HG03139 (cell line): ENCODE measurements at regions not wholly inside any gene's neighbourhood (a gene's known extent, or its start where the extent isn't known, plus 50 kb on each side); places are given as distances from the start of the nearest gene placed in this dataset.
"Not testable (repeated sequence)": the region's sequence is repeated elsewhere in the genome, so short reads cannot be mapped to it uniquely, and the experiment has no call there.

Experiments used
- ATAC-seq: cut with Tn5 transposase; IDR thresholded peaks from one replicate; pipeline ENCODE4 v1.9.1; 2021; ENCODE audit not compliant: unreplicated experiment

- no peak for ATAC-seq
These were observed 187.4 kb upstream of the GHR start for GRCh38 chr5:42235837-42236236.

DNA sequence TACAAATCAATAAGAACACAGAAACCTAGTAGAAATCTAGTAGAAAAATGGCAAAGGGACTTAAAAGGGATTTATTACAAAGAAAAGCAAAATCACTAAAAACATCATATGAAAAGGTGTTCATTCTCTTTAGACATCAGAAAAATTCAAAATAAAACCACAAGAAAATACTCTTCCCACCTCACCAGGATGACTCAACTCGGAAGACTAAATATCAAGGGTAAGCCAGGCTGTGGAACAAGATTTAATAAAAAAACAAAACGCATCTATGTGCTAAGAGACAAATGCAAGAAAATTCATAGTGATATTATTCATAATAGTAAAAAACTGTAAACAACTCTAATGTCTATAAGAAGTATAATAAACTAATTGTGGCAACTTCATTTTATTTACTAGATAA is 181.6 kb upstream of the GHR start:
- ATAC-seq = no peak

GRCh38 chr5:42242210-42242609 is 181.0 kb upstream of the GHR start:
- no peak for ATAC-seq

DNA sequence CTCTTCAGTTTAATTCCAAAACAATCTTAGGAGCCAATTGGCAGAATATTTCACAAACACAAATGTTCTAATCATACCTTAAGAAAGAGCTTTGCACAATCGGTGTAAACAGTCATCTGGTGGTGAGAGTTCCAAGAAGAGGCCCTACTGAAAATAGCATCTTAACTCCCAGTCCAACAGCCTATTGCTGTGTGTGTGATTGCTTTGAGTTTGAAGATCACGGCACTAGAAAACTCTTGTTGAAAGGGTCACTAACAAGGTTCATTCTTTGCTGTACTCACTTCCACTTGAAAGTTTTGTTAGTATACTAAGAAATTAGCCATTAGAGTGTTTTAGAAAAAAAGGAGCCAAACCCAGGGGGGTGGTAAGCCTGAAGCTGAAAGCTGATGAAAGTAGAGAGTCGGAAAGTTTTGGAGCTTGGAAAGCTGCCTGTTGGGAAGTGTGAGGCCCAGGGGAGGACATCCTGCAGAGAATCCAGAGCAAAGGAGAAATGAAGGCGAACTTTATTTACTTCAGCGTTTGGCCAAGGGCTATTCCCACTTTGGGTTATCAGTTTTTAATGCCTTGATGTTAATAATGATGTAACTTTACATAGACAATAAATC is 180.3 kb upstream of the GHR start:
- no peak for ATAC-seq

- ATAC-seq = no peak
These were observed 170.9 kb upstream of the GHR start for GRCh38 chr5:42252306-42252705.

DNA sequence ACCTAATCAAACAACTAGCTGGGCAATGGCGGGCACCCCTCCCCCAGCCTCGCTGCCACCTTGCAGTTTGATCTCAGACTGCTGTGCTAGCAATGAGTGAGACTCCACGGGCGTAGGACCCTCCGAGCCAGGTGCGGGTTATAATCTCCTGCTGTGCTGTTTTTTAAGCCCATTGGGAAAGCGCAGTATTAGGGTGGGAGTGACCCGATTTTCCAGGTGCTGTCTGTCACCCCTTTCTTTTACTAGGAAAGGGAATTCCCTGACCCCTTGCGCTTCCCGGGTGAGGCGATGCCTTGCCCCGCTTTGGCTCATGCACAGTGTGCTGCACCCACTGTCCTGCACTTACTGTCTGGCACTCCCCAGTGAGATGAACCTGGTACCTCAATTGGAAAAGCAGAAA is 163.3 kb upstream of the GHR start:
- not testable (repeated sequence) for ATAC-seq

GRCh38 chr5:42267091-42267490 is 156.1 kb upstream of the GHR start:
- ATAC-seq = no peak

GRCh38 chr5:42268170-42268569 is 155.1 kb upstream of the GHR start:
- ATAC-seq = not testable (repeated sequence)

- no peak for ATAC-seq
These were observed 154.6 kb upstream of the GHR start for GRCh38 chr5:42268630-42269029.

- ATAC-seq = no peak
These were observed 152.5 kb upstream of the GHR start for GRCh38 chr5:42270771-42271170.

GRCh38 chr5:42274913-42275312 is 148.3 kb upstream of the GHR start:
- ATAC-seq = no peak

- no peak for ATAC-seq
These were observed 145.9 kb upstream of the GHR start for GRCh38 chr5:42277293-42277692.

DNA sequence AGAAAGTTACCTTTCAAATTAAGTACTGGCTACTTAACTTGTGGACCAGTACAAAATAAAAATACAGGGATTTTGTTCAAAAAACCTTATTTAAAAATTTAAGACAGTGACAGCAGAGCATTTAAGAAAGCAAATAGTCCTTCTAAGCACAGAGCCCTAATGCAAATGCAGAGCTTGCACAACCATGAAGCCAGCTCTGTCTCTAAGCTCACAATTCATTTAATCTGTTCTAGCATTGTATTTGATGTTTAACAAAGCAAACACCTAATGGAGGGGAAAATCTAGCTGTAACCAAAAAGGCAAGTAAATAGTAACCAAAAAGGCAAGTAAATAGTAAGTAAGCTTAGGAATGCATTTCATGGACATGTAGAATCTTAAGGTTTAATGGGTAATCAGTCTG is 138.7 kb upstream of the GHR start:
- ATAC-seq = no peak

DNA sequence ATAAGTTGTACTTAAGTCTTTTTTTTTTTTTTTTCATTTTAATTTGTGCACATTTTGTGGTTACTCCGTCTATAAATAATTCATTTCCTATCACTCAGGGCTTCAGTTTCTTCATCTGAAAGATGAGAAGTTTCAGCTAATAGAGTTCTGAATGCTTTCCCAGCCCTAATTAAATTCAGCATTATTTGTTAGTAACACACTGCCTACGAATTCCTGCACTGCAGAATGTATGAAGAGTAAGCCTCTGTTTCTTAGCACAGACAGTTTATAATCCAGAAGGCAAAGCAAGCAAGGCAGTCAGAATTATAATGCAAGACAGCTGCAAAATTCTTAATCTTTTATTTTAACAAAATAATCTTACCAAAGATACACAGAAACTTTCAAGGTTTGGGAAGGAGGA is 138.0 kb upstream of the GHR start:
- ATAC-seq = no peak

GRCh38 chr5:42300496-42300895 is 122.7 kb upstream of the GHR start:
- no peak for ATAC-seq

- no peak for ATAC-seq
These were observed 121.9 kb upstream of the GHR start for GRCh38 chr5:42301349-42301748.

GRCh38 chr5:42302186-42302585 is 121.1 kb upstream of the GHR start:
- ATAC-seq = no peak

- ATAC-seq = no peak
These were observed 117.0 kb upstream of the GHR start for GRCh38 chr5:42306287-42306686.

DNA sequence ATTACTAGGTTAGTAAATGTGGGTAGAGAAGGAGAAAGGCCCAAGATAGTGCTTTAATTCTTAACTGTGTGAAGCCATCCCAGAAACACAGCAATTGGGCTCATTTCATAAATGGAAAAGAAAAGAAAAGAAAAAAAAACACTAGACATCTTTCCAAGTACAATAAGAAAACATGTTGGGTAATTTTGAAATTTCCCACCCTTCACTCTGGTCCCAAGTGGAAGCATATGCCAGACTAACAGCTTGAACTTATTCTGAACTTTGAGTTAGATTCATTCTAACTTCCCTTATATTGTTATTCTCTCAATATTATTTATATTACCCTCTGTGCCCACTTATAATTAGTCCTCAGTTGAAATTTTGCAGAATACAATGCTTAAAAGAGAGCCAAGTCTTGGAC is 113.4 kb upstream of the GHR start:
- ATAC-seq = no peak

DNA sequence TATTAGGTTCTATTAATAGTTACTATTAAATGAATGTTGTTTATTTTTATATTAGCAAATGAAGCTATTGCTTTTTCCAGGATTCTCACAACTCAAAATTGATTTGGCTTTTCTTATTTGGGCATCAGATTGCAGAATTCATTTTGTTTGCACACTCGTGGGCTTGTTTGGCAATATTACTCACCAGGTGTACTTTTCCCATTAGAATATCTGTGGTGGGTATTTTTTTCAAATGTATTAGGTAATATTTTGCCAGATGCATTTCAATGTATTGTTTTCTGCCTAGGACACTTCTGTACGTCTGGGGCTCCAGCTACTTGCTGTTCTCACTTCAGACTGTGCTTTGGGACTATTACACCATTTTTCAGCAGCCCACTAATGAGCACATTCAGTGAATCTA is 108.0 kb upstream of the GHR start:
- no peak for ATAC-seq

DNA sequence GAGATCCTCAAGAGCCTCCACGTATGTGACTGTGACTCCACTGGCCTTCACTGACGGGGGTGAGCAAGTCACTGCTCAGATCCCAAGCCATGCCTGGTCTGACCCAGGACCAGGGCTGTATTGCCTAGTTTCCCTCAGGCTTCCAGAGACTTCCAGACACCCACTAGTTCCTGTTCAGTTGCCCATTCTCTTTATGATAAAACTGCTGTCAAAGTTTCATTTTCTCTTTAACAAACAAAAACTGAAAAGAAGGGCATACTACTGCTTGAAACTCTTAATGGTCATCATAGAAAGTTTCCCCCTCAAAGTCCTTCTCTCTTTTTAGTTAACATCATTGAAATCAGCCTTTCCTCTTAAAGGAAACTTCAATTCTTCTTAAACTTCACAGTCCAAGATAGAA is 105.7 kb upstream of the GHR start:
- ATAC-seq = no peak

- ATAC-seq = not testable (repeated sequence)
These were observed 103.7 kb upstream of the GHR start for GRCh38 chr5:42319546-42319945.

DNA sequence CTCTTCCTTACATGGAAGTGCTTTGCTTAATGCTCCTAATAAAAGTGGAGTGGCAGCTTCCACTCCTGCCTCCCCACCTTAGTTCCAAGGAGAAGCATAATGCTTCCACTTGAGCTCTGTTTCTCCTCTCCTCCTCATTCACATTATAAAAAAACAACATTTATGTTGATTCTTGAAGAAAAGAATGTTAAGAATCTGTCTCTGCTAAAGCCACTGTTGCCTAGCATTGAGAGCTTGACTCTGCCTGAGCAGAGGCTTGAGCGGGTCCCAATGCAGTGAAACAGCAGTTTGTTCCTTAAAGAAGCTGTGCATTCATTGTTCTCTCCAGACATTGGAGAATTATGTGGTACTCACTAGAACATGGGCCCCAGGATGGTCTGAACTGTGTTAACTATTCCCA is 101.5 kb upstream of the GHR start:
- ATAC-seq = no peak

DNA sequence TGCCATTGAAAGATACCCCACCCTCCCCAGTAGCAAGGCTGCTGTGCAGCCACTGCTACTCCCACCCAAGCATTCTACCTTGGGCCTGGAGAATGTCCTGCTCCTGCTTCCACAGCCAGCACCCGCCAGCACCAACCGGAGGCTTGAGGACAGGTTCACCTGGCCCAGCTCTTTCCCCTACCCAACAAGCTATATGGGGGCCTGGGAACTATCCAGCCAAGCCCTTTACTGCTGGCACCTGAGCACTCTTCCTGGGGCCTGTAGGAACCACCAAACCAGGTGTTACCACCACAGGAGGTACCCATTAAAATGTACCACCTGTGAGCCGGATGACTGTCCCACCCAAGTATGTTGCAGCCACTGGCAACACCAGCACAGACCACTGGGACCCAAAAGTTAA is 86.1 kb upstream of the GHR start:
- no peak for ATAC-seq
